DMS53 treated with DMSO at 0.1 percent for 48 hours (cell line): ENCODE measurements at regions not wholly inside any gene's neighbourhood (a gene's known extent, or its start where the extent isn't known, plus 50 kb on each side); places are given as distances from the start of the nearest gene placed in this dataset.

Experiments
- DNase-seq: peaks from one replicate; lab custom pipeline; 2025; ENCODE audit not compliant: unreplicated experiment; lab: John Stamatoyannopoulos, UW

GRCh38 chr4:135770505-135770904, 1568.9 kb upstream of the PABPC4L start:
- DNase-seq = no peak

DNA sequence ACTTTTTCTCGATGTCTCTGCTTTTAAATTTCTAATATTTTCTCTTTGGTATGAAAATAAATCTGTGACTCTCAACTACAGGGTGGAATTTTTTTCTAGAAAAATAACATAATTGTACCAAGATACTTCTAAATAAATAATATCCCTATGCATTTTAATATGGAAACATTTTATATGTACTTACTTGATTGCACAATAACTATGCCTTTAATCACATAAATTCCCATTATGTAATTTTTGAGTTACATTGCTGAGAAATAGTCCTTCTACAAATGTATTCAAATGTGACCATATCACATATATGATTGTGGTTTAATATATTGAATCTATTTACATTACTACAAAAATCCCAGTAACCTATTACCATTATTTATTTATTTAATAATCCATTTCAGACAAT, 1543.3 kb upstream of the PABPC4L start:
- no peak for DNase-seq

- DNase-seq = no peak
Observed at GRCh38 chr4:135741583-135741982, 1540.0 kb upstream of the PABPC4L start.

GRCh38 chr4:135739354-135739753, 1537.8 kb upstream of the PABPC4L start:
- DNase-seq = no peak

DNA sequence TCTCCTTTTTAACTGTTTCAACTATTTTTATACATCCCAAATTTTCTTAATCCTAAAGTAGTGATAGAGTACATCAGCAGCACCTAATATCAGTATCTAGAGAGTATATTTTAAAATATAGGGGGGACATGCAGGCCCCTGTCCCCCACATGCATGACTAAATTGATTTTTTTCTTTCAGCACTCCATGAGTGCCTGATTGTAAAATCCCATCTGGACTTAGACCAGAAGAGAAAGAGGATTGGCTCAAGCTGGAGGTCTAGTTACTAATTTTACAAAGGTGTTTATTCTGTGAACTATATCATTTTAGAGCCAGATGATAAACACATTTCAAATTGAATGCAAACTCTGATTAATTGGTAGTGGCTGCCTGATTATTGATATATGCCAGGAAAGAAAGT, 1533.9 kb upstream of the PABPC4L start:
- no peak for DNase-seq

GRCh38 chr4:135732448-135732847, 1530.9 kb upstream of the PABPC4L start:
- no peak for DNase-seq

DNA sequence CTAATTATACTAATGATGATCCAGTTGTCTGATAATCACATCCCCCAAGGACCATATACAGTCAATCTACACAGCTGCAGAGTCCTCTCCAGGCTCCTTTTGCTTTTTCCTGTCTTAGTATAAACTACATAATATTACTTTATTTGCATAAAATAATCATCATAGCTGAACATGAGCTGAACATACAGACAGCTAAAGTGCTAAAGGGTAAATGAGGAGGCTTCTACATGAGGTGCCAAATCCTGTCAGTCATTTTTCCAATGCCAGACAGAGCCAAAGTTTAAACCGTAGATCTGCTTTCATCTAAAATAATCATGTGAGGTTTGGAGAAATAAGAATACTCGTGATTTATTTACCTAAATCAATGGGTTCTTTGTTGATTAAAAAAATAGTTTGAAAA, 1530.1 kb upstream of the PABPC4L start:
- DNase-seq = no peak

DNA sequence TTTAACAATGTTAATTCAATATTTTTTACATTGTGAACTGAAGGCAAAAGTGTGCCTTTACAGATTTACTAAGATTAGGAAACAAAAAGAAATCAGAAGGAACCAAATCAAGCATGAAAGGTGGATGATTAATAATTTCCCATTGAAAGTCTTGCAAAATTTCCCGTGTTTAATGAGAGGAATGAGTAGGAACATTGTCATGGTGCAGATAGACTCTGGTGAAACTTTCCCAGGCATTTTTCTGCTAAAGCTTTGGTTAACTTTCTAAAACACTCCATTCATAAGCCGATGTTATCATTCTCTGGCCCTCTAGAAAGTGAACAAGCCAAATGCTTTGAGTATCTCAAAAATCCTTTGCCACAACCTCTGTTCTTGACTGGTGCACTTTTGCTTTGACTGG, 1522.8 kb upstream of the PABPC4L start:
- no peak for DNase-seq

DNA sequence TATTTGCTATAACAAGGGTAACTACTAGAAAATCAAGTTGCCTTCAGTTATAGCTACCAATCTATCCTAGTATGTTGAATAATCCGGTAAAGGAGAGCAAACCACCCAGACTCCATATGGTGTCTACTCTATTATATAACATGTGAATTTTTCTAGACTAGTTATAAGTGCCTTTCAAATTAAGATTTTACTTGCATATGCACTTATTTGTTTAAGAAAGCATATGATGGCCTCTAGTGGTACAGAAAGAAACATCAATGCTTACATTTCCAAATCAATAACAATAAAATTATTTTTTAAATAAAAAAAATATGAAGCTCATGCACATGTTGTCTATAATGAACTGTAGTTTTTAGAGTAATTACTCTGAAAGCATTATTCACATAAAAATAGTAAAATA, 1516.4 kb upstream of the PABPC4L start:
- DNase-seq = no peak

- DNase-seq = no peak
Observed at GRCh38 chr4:135705343-135705742, 1503.8 kb upstream of the PABPC4L start.

GRCh38 chr4:135694066-135694465, 1492.5 kb upstream of the PABPC4L start:
- DNase-seq = no peak

DNA sequence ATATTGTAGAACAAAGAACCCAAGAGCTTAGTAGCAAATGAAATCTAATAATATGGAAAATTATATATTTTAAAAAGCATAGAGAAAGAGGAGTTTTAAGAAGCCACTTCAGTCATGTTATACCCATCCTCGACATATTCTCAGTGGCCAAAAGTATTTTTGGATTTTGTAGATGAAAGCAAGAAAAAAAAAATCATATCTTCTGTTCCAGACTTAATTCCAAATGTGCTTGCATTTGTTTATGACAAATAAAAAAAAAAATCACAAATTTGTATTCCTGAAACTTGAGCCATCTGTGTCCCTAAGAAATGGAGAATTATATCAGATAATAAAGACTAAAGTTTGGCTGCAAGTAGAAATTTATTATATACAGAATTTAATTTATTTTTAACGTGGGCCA, 1482.4 kb upstream of the PABPC4L start:
- DNase-seq = no peak

GRCh38 chr4:135672202-135672601, 1470.6 kb upstream of the PABPC4L start:
- DNase-seq = no peak

DNA sequence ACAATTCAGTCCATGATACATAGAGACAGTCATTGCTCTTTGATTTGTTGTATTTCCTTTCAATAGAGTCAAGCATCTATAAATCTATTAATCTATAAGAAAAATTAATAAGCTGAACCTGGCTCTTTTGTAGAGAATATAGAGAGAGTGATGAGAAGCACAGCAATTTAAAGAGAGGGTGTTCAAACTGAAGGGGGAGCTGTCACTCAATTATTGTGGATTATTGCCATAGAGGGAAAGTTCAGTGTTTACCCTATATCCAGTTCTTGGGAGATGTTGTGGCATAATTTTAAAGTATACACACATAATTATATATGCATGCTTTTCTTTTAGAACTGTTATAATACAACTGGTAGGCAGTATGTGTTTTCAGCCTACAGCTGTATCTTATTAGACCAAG, 1469.0 kb upstream of the PABPC4L start:
- peak; percentile 9 for DNase-seq
